Islet of Langerhans (tissue), 1 donor: ENCODE measurements at regions not wholly inside any gene's neighbourhood (a gene's known extent, or its start where the extent isn't known, plus 50 kb on each side); places are given as distances from the start of the nearest gene placed in this dataset.
A peak's percentile ranks its signal among the peaks of the same experiment; 100 is the strongest.

Experiments
- FAIRE-seq: peaks from one replicate; lab custom pipeline; 2011; peaks lifted over from hg19 to GRCh38; lab: Jason Lieb, UNC

DNA sequence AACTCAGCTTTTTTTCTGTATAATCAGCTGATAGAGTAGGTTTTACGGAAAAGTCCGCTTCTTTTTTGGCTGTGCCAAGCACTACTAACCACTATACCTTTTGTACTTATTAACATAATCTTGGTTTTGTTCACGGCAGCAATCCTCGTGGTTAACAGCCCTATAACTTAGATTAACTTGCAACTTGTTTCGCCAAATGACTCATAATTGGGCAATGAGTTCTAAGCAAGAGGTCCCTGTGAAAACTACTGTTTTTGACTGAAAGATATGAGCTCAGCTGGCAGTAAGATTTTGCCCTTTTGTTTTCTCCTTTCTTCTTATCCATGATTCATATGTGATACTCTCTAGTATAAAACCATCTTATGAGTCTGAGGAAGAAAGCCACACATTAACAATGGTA, 345.0 kb upstream of the PCDH15 start:
- FAIRE-seq: no peak

GRCh38 chr10:55144001-55144400, 343.0 kb upstream of the PCDH15 start:
- FAIRE-seq: no peak

DNA sequence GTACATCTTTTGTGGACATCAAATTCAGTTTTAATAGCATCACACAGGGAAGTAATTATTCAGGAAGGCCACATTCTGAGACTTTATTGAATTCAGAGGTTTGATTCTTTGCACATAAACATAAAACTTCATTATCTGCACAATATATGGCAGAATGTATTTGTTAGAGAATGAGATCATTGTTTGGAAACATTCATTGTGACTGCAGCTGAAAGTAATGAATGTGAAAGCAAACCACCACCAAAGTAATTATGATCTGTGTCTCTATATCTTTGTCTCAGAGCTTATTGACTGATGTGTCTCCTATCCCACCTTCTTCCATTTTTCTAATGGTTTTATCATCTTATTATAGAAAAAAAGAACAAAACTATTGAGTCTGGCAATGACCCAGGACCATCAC, 340.9 kb upstream of the PCDH15 start:
- FAIRE-seq: no peak

DNA sequence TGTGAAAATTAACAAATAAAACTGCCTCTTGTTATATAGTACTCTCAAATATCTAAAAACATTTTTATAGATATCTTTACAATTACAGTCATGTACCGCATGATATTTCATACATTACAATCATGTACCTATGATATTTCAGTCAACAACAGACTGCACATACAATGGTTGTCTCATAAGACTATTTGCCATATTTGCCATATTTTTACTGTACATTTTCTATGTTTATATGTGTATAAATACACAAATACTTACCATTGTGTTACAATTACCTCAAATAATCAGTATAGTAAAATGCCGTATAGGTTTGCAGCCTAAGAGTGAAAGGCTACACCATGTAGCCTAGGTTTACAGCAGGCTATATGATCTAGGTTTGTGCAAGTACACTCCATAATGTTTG, 336.0 kb upstream of the PCDH15 start:
- no peak for FAIRE-seq

DNA sequence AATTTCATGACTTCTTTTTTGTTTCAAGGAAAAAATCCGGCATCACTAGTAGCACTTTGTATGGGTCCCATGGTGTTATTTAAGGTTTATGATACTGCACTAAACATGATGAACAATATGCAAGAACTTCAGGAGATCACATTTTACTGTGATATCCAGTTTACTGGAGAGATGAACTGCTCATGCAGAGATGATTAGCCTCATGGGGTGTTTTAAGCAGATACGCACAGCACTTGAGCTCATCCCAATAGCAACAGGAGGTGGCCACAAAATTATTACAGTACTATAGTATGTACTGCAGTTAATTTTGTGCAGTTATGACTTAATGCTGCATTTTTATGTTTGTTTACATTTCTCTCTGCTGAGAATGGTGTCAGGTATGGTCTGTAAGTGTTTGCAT, 303.7 kb upstream of the PCDH15 start:
- FAIRE-seq: no peak

GRCh38 chr10:55098452-55098851, 297.4 kb upstream of the PCDH15 start:
- FAIRE-seq: no peak

DNA sequence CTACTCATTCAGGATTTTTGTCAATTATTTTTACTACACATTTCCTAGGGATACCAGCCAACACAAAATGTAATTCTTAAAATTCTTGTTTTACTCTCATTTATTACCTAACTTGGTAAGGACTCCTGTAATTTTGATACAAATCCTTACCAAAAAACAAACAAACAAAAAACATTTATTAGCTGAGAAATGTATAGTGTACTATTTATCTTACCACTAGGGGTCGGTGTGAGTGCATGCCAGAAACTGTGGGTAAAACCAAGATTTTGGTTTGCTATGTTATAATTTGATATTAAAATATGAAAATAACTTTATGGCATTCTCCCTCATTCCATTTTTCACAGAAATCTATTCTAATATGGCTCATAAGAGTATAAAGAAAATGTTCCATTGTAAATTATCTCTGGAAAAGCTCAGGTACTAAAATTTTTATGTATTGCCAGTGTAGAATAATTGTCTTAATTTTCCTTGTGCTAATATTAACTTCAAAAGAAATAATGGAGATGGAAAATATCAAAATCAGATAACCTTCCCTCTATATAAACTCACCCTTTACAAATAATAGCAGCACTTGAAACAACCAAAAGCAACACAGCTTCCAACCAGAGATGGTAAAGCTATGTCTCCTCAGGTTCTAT, 290.8 kb upstream of the PCDH15 start:
- FAIRE-seq: peak; percentile 82

DNA sequence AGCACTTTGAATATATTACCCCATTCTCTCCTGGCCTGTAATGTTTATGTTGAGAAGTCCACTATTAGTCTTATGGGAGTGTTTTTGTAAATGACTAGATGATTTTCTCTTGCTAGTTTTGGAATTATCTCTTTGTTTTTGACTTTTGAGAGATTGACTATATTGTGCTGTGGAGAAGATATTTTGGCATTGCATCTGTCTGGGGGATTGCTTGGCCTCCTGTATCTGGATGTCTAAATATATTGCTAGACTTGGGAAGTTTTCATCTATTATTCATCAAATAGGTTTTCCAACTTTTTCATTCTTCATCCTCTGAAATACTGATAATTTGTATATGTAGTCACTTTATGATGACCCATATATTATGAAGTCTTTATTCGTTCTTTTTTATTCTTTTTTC, 277.1 kb upstream of the PCDH15 start:
- no peak for FAIRE-seq

- no peak for FAIRE-seq
These were observed 264.2 kb upstream of the PCDH15 start for GRCh38 chr10:55065185-55065584.

- FAIRE-seq: no peak
These were observed 262.8 kb upstream of the PCDH15 start for GRCh38 chr10:55063811-55064210.

GRCh38 chr10:55062349-55062748, 261.3 kb upstream of the PCDH15 start:
- no peak for FAIRE-seq

GRCh38 chr10:55058800-55059199, 257.8 kb upstream of the PCDH15 start:
- FAIRE-seq: no peak

- no peak for FAIRE-seq
These were observed 250.5 kb upstream of the PCDH15 start for GRCh38 chr10:55051515-55051914.

- FAIRE-seq: no peak
These were observed 247.9 kb upstream of the PCDH15 start for GRCh38 chr10:55048830-55049498.

DNA sequence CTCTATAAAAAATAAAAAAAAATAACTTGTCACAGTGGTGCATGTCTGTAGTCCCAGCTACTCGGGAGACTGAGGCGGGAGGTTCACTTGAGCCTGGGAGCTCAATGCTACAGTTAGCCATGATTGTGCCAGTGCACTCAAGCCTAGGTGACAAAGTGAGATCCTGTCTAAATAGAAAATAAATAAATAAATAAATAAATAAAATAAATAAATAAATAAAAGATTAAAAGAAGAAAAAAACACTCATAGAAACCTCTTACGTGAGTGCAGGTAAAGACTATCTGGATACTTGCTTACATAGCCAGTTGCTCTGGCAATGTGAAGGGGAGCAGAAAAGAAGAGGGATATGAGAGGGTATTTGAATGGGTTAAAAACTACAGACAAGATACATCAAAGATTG, 242.5 kb upstream of the PCDH15 start:
- FAIRE-seq: no peak

GRCh38 chr10:55033061-55033460, 232.0 kb upstream of the PCDH15 start:
- no peak for FAIRE-seq

- FAIRE-seq: no peak
These were observed 223.7 kb upstream of the PCDH15 start for GRCh38 chr10:55024713-55025112.

DNA sequence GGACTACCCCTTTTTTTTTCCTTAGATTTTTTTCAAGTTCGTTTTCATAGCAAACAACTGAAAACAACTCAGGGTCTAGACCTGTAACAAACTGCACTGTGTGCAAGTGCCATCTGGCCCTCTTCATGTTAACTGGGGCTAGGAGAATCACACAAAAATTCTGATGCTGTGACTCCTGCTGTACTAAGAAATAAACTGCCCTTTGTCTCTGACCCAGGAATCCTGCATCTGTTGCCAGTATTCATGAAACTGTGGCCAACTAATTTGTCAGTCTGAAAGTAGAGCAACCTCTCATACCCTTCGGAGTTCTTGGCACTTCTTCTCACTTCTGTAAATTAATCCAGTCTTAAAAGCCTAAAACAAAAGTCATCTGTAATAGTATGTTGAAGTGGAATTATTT, 218.4 kb upstream of the PCDH15 start:
- FAIRE-seq: no peak

- no peak for FAIRE-seq
These were observed 212.3 kb upstream of the PCDH15 start for GRCh38 chr10:55013318-55013717.

DNA sequence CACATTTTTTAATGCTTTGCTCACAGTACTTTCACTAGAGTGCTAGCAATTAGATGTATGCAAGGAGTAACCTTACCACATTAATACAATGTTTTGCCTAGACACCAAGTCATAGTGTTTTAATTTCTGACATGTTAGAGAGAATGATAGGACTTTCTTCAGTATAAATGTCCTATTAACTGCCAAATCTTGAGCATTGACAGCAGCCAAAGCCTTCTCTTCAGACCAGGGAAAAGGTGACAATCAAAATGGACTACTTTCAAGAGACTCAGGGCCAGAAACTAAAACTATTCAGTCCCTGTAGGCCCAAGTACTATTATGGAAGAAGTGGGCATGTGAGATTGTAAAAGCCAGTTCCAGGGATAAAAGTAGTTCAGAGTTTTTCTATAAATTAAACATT, 201.4 kb upstream of the PCDH15 start:
- no peak for FAIRE-seq

DNA sequence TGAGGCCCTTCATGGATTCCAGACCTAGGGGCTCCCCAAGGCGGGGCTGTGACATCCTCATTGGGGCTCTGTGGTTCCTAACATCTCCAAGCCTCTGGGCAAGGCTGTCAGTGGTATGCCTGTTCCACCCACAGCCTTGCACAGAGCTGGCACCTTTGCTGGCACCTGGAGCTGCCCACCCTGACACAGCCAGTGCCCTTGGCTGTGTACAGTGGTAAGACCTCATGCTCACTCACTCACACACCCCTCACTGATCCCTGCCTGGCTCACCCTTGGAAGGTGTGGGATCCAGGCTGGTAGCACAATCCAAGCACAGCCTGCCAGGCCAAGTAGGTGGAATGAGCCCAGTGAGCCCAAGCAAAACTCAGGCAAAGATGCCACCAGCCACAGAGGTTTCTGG, 200.4 kb upstream of the PCDH15 start:
- FAIRE-seq: no peak

GRCh38 chr10:54993148-54993547, 192.1 kb upstream of the PCDH15 start:
- no peak for FAIRE-seq

DNA sequence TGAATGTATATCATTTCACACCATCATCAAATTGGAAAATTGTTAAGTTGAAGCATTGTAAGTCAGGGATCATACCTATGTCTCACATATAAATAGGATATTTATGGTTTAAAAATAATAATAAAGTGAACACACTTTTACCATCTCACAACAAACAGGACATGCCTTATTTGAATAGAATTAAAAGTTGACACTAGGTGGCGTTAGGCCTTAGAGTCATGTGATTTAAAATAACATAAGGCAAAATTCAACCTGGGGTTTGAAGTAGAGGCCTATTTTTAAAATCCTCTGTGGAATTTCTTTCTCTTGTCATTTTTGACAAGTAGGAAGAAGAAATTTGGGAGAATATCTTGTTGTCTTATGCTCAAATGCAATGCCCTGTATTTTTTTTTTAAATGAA, 184.7 kb upstream of the PCDH15 start:
- no peak for FAIRE-seq

DNA sequence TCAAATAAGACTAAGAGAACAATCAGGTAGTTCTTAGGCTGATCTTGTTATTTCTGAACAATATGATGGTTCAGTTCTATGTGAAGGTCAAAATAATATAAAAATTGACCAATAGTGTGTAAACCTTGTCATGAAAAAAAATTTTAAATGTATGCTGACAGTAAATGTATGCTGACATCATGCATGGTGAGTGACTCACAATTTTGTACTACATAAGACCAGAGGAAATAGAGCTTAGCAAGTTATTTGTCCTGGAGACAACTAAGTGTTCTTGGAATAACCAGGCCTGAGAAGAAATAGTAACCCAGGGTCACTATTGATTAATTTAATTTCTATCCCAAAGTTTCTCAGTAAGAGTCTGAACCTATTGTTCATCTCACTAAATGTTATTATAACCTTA, 182.2 kb upstream of the PCDH15 start:
- no peak for FAIRE-seq
